ENCODE measurements at regions not wholly inside any gene's neighbourhood (a gene's known extent, or its start where the extent isn't known, plus 50 kb on each side); places are given as distances from the start of the nearest gene placed in this dataset.

GRCh38 chr1:13917607-13918006 is 217.6 kb downstream of the PRDM2 start:
- DNase-seq (ENCODE audit: low read depth in 4 of 6, low spot score in 6 of 6): no peak
- WGBS (ENCODE audit: insufficient coverage): 75% methylated on average over 1 of the region's 2 CpGs
- Histone ChIP-seq H3K4me3 (ENCODE audit: low read depth, low read length) (no peak overlapping the region), H3K9me3 (ENCODE audit: control insufficient read depth, insufficient read depth, low read length) (no peaks in the 10 kb centered on the region), H3K4me1 (ENCODE audit: control insufficient read depth, insufficient read depth, low read length) (no peaks in the 10 kb centered on the region), H3K27me3 (ENCODE audit: control insufficient read depth, insufficient read depth, low read length) (no peaks in the 10 kb centered on the region), H3K27ac (ENCODE audit: low read depth, low read length) (no peak overlapping the region), H3K36me3 (ENCODE audit: control insufficient read depth, insufficient read depth, low read length) (no peaks in the 10 kb centered on the region)

GRCh38 chr1:13918862-13919261 is 218.9 kb downstream of the PRDM2 start:
- Histone ChIP-seq H3K9me3 (ENCODE audit: control insufficient read depth, insufficient read depth, low read length) (no peaks in the 10 kb centered on the region), H3K27me3 (ENCODE audit: control insufficient read depth, insufficient read depth, low read length) (no peaks in the 10 kb centered on the region), H3K4me1 (ENCODE audit: control insufficient read depth, insufficient read depth, low read length) (no peaks in the 10 kb centered on the region), H3K36me3 (ENCODE audit: control insufficient read depth, insufficient read depth, low read length) (no peaks in the 10 kb centered on the region), H3K27ac (ENCODE audit: low read depth, low read length) (no peak overlapping the region), H3K4me3 (ENCODE audit: low read depth, low read length) (no peak overlapping the region)
- no CpG with 5 or more reads among the region's 1 CpG for WGBS (ENCODE audit: insufficient coverage)
- DNase-seq (ENCODE audit: low read depth in 4 of 6, low spot score in 6 of 6): no peak

- Histone ChIP-seq H3K4me1 (ENCODE audit: control insufficient read depth, insufficient read depth, low read length) (no peaks in the 10 kb centered on the region), H3K27ac (ENCODE audit: low read depth, low read length) (no peak overlapping the region), H3K27me3 (ENCODE audit: control insufficient read depth, insufficient read depth, low read length) (no peaks in the 10 kb centered on the region), H3K36me3 (ENCODE audit: control insufficient read depth, insufficient read depth, low read length) (no peaks in the 10 kb centered on the region), H3K9me3 (ENCODE audit: control insufficient read depth, insufficient read depth, low read length) (no peaks in the 10 kb centered on the region), H3K4me3 (ENCODE audit: low read depth, low read length) (no peak overlapping the region)
- DNase-seq (ENCODE audit: low read depth in 4 of 6, low spot score in 6 of 6): no peak
- no CpG with 5 or more reads among the region's 1 CpG for WGBS (ENCODE audit: insufficient coverage)
These were observed 221.2 kb downstream of the PRDM2 start for GRCh38 chr1:13921190-13921589.

- Histone ChIP-seq H3K36me3 (ENCODE audit: control insufficient read depth, insufficient read depth, low read length) (no peaks in the 10 kb centered on the region), H3K27ac (ENCODE audit: low read depth, low read length) (no peak overlapping the region), H3K4me1 (ENCODE audit: control insufficient read depth, insufficient read depth, low read length) (no peaks in the 10 kb centered on the region), H3K27me3 (ENCODE audit: control insufficient read depth, insufficient read depth, low read length) (no peaks in the 10 kb centered on the region), H3K4me3 (ENCODE audit: low read depth, low read length) (no peak overlapping the region), H3K9me3 (ENCODE audit: control insufficient read depth, insufficient read depth, low read length) (no peaks in the 10 kb centered on the region)
- 33% methylated on average over 3 of the region's 5 CpGs for WGBS (ENCODE audit: insufficient coverage)
- DNase-seq (ENCODE audit: low read depth in 4 of 6, low spot score in 6 of 6): no peak
These were observed 222.6 kb downstream of the PRDM2 start for GRCh38 chr1:13922466-13923110.

DNA sequence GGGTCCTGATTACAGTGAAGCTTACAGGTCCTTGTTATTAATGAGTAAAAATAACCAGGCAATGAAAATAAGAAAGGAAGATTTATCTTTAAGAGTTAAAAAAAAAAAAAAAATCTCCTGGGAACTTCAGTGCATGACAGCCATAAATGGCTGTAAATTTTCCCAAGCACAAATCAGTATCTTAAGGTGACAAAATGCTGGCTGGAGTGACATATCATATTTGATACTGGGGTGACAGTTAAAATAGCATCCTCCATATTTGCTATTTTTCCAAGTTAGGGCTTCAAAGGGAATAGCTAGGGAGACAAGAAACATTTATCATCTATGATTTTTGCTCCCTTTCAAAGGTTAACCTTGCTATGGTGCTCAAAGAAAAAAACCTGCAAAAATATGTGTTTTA is 226.6 kb downstream of the PRDM2 start:
- H3K4me1 ChIP-seq (ENCODE audit: control insufficient read depth, insufficient read depth, low read length): peaks cover 6% of the 10 kb centered on the region
- H3K9me3 ChIP-seq (ENCODE audit: control insufficient read depth, insufficient read depth, low read length): no peaks in the 10 kb centered on the region
- H3K27ac ChIP-seq (ENCODE audit: low read depth, low read length): no peak overlapping the region
- H3K36me3 ChIP-seq (ENCODE audit: control insufficient read depth, insufficient read depth, low read length): no peaks in the 10 kb centered on the region
- no peaks in the 10 kb centered on the region for H3K27me3 ChIP-seq (ENCODE audit: control insufficient read depth, insufficient read depth, low read length)
- H3K4me3 ChIP-seq (ENCODE audit: low read depth, low read length): no peak overlapping the region
- DNase-seq (ENCODE audit: low read depth in 4 of 6, low spot score in 6 of 6): no peak

GRCh38 chr1:13927736-13928135 is 227.7 kb downstream of the PRDM2 start:
- H3K9me3 ChIP-seq (ENCODE audit: control insufficient read depth, insufficient read depth, low read length): no peaks in the 10 kb centered on the region
- no peaks in the 10 kb centered on the region for H3K27me3 ChIP-seq (ENCODE audit: control insufficient read depth, insufficient read depth, low read length)
- DNase-seq (ENCODE audit: low read depth in 4 of 6, low spot score in 6 of 6): no peak
- no peak overlapping the region for H3K4me3 ChIP-seq (ENCODE audit: low read depth, low read length)
- no peak overlapping the region for H3K27ac ChIP-seq (ENCODE audit: low read depth, low read length)
- H3K36me3 ChIP-seq (ENCODE audit: control insufficient read depth, insufficient read depth, low read length): no peaks in the 10 kb centered on the region
- WGBS (ENCODE audit: insufficient coverage): 100% methylated on average over 2 of the region's 3 CpGs
- peaks cover 6% of the 10 kb centered on the region for H3K4me1 ChIP-seq (ENCODE audit: control insufficient read depth, insufficient read depth, low read length)

- H3K4me1 ChIP-seq (ENCODE audit: control insufficient read depth, insufficient read depth, low read length): peaks cover 6% of the 10 kb centered on the region
- no peaks in the 10 kb centered on the region for H3K36me3 ChIP-seq (ENCODE audit: control insufficient read depth, insufficient read depth, low read length)
- H3K4me3 ChIP-seq (ENCODE audit: low read depth, low read length): no peak overlapping the region
- H3K27ac ChIP-seq (ENCODE audit: low read depth, low read length): no peak overlapping the region
- DNase-seq (ENCODE audit: low read depth in 4 of 6, low spot score in 6 of 6): peak in 2 of 6 donors; percentile 23 to 82
- WGBS (ENCODE audit: insufficient coverage): 60% methylated on average over 5 of the region's 5 CpGs
- H3K9me3 ChIP-seq (ENCODE audit: control insufficient read depth, insufficient read depth, low read length): no peaks in the 10 kb centered on the region
- no peaks in the 10 kb centered on the region for H3K27me3 ChIP-seq (ENCODE audit: control insufficient read depth, insufficient read depth, low read length)
These were observed 229.3 kb downstream of the PRDM2 start for GRCh38 chr1:13929313-13929712.

GRCh38 chr1:13930151-13930550 is 230.2 kb downstream of the PRDM2 start:
- no peaks in the 10 kb centered on the region for H3K9me3 ChIP-seq (ENCODE audit: control insufficient read depth, insufficient read depth, low read length)
- DNase-seq (ENCODE audit: low read depth in 4 of 6, low spot score in 6 of 6): no peak
- peaks cover 6% of the 10 kb centered on the region for H3K4me1 ChIP-seq (ENCODE audit: control insufficient read depth, insufficient read depth, low read length)
- no peak overlapping the region for H3K4me3 ChIP-seq (ENCODE audit: low read depth, low read length)
- H3K27me3 ChIP-seq (ENCODE audit: control insufficient read depth, insufficient read depth, low read length): no peaks in the 10 kb centered on the region
- no peak overlapping the region for H3K27ac ChIP-seq (ENCODE audit: low read depth, low read length)
- no peaks in the 10 kb centered on the region for H3K36me3 ChIP-seq (ENCODE audit: control insufficient read depth, insufficient read depth, low read length)
- 44% methylated on average over 2 of the region's 3 CpGs for WGBS (ENCODE audit: insufficient coverage)

DNA sequence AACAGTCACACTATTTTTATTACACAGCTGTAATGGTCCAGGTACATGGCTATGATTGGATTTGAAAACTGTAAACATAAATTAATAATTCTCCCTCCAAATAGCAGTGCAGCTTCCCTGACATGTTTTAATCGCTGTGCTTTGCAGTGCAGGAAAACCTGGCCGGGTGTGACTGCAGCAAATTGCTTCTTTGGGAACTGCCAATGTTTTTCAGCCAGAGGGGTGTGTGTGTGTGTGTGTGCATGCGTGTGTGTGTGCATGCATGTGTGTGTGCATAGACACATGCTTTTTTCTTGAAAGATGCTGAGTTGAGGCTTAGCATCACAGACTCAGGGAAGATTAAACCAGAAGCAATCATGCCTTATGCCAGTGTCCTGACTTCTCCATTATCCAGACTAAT is 231.2 kb downstream of the PRDM2 start:
- H3K4me1 ChIP-seq (ENCODE audit: control insufficient read depth, insufficient read depth, low read length): peaks cover 6% of the 10 kb centered on the region
- DNase-seq (ENCODE audit: low read depth in 4 of 6, low spot score in 6 of 6): peak in 3 of 6 donors; percentile 19 to 91 (median 39)

GRCh38 chr1:13935336-13935735 is 235.3 kb downstream of the PRDM2 start:
- peak in 1 of 6 donors; percentile 28 for DNase-seq (ENCODE audit: low read depth in 4 of 6, low spot score in 6 of 6)
- WGBS (ENCODE audit: insufficient coverage): 0% methylated on average over 1 of the region's 5 CpGs
- H3K27me3 ChIP-seq (ENCODE audit: control insufficient read depth, insufficient read depth, low read length): no peaks in the 10 kb centered on the region

More for the DNA sequence above, 231.2 kb downstream of the PRDM2 start:
- Histone ChIP-seq H3K4me3 (ENCODE audit: low read depth, low read length) (no peak overlapping the region), H3K27me3 (ENCODE audit: control insufficient read depth, insufficient read depth, low read length) (no peaks in the 10 kb centered on the region), H3K9me3 (ENCODE audit: control insufficient read depth, insufficient read depth, low read length) (no peaks in the 10 kb centered on the region), H3K36me3 (ENCODE audit: control insufficient read depth, insufficient read depth, low read length) (no peaks in the 10 kb centered on the region), H3K27ac (ENCODE audit: low read depth, low read length) (no peak overlapping the region)
- WGBS (ENCODE audit: insufficient coverage): 44% methylated on average over 2 of the region's 3 CpGs

More at GRCh38 chr1:13935336-13935735, 235.3 kb downstream of the PRDM2 start:
- no peak overlapping the region for H3K4me3 ChIP-seq (ENCODE audit: low read depth, low read length)
- H3K9me3 ChIP-seq (ENCODE audit: control insufficient read depth, insufficient read depth, low read length): no peaks in the 10 kb centered on the region
- no peaks in the 10 kb centered on the region for H3K36me3 ChIP-seq (ENCODE audit: control insufficient read depth, insufficient read depth, low read length)
- no peak overlapping the region for H3K27ac ChIP-seq (ENCODE audit: low read depth, low read length)
- H3K4me1 ChIP-seq (ENCODE audit: control insufficient read depth, insufficient read depth, low read length): no peaks in the 10 kb centered on the region
